ENCODE measurements at regions not wholly inside any gene's neighbourhood (a gene's known extent, or its start where the extent isn't known, plus 50 kb on each side); places are given as distances from the start of the nearest gene placed in this dataset.

GRCh38 chr11:128285321-128285720, 302.0 kb downstream of the ETS1 start:
- no peak for TF ChIP-seq CTCF (IDR thresholded peaks at IDR 0.05)
- TF ChIP-seq MYC (IDR thresholded peaks at IDR 0.05; ENCODE audit: borderline replicate concordance, low read length) = no peak
- no peak for TF ChIP-seq HOXA7 (CRISPR knock-in tag; IDR thresholded peaks at IDR 0.05)
- no peak for TF ChIP-seq EP300 (IDR thresholded peaks at IDR 0.05)
- TF ChIP-seq FOSL2 (IDR thresholded peaks at IDR 0.05) = no peak
- TF ChIP-seq FOSL2 (CRISPR knock-in tag; IDR thresholded peaks at IDR 0.05) = no peak
- TF ChIP-seq CHD2 (IDR thresholded peaks at IDR 0.05; ENCODE audit: low read length, partially characterized antibody) = no peak
- no peak for TF ChIP-seq POLR2A (IDR thresholded peaks at IDR 0.05; ENCODE audit: low read length)
- TF ChIP-seq MAX (IDR thresholded peaks at IDR 0.05) = no peak
- no peak for TF ChIP-seq BHLHE40 (IDR thresholded peaks at IDR 0.05; ENCODE audit: low read depth, low read length)
- no peak for TF ChIP-seq RARB (CRISPR knock-in tag; IDR thresholded peaks at IDR 0.05)
